HG03342 (cell line): ENCODE measurements at regions not wholly inside any gene's neighbourhood (a gene's known extent, or its start where the extent isn't known, plus 50 kb on each side); places are given as distances from the start of the nearest gene placed in this dataset.
A peak's percentile ranks its signal among the peaks of the same experiment; 100 is the strongest.
"Not testable (repeated sequence)": the region's sequence is repeated elsewhere in the genome, so short reads cannot be mapped to it uniquely, and the experiment has no call there.

Experiments used
- ATAC-seq: cut with Tn5 transposase; IDR thresholded peaks from one replicate; pipeline ENCODE4 v1.9.1; 2021; ENCODE audit warnings: mild to moderate bottlenecking, moderate library complexity; ENCODE audit not compliant: unreplicated experiment

DNA sequence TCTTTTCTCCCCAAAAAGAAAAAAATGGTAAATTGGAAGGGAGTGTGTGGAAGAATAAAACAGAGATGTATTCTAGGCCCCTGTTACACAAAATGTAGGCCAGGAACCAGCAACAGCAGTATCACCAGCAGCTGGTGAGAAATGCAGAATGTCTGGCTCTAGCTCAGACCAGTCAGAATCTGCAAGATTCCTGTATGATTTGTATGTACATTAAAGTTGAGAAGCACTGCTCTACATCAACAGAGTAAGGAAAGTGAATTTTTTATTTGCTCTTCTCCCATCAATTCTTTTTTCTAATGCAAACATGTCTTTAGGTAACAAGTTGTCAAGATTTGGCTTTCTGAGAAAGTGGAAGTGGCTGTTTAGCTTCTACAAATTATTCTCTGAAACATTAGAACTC lies 235.4 kb upstream of the FANCL start:
- no peak for ATAC-seq

DNA sequence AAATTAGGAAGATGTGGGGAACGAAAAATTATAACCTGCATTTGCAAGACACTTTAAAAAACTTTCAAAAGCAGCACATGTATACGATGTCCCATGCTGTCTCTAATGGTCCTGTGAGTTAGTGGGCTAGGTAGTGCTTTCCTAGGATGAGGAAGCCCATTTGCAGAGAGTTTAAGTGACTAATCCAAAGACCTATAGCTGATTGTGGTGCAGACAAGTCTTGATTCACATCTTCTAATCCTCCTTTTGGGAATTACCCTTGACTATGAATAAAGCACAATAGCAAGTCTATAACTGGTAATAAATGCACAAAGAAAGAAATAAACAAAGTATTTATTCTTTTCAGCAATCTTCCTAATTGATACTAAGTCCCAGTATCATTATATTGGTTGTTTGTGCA lies 234.6 kb upstream of the FANCL start:
- no peak for ATAC-seq

DNA sequence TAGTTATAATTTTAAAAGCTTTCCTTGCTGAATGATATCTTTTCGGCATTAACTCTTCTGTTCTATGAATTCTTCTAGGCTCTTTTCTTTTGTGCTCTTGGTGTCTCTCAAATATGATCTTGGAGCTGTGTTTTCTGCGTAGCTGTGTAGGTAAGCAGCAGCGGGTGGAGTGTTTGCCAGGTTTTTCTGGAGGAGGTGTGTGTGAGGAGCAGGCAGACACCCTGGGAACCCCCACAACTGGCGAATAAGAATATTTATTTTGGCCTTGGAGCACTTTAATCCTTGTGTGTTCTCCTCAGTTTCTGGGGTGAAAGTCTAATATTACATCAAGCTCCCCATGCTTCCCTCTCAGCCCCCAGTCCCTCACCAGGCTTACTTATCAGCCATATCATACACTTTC lies 232.0 kb upstream of the FANCL start:
- ATAC-seq = no peak

DNA sequence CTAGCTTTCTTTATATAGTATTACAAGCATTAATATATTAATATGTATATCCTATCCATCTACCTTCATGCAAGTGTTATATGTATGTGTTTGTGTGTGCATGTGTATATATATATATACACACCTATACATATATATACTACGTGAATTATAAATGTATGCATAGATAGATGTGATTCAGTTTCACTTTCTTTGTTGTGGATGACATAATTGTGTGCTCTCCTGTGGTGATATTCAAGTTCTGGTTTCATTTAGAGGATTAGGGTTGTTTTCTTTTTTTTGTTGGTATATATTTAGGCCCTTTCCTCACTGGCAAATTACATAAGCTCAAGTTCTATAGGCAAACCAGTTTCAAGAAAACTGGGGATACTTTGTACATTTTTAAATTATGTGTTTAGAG lies 225.7 kb upstream of the FANCL start:
- peak; percentile 76 for ATAC-seq

DNA sequence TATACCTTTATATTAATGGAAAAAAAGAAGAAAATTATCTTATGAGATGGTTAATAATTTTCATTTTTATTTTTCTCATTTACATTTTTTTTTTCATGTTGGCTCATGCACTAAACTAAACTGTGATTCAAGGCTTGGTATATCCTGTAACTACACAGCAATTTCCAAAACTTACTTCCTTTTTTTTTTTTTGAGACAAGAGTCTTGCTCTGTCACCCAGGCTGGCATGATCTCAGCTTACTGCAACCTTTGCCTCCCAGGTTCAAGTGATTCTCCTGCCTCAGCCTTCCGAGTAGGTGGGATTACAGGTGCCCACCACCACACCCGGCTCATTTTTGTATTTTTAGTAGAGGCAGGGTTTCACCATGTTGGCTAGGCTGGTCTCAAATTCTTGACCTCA lies 224.9 kb upstream of the FANCL start:
- not testable (repeated sequence) for ATAC-seq

DNA sequence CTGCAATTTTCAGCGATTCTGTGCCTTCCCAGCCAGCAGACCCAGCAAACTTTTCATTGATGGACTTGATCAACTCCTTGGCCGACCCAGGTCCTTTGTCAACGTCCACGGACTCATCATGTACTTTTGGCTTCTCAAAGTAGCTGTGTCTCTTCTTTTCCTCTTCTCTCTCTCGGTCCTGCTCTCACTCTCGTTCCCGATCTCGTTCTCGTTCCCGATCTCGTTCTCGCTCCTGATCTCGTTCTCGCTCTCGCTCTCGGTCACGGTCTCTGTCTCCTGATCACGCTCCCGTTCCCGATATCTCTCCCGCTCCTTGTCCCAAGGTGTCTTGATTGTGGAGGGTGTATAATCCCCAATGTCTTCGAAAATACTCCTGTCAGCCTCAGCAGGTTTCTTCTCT lies 219.5 kb upstream of the FANCL start:
- ATAC-seq = no peak

DNA sequence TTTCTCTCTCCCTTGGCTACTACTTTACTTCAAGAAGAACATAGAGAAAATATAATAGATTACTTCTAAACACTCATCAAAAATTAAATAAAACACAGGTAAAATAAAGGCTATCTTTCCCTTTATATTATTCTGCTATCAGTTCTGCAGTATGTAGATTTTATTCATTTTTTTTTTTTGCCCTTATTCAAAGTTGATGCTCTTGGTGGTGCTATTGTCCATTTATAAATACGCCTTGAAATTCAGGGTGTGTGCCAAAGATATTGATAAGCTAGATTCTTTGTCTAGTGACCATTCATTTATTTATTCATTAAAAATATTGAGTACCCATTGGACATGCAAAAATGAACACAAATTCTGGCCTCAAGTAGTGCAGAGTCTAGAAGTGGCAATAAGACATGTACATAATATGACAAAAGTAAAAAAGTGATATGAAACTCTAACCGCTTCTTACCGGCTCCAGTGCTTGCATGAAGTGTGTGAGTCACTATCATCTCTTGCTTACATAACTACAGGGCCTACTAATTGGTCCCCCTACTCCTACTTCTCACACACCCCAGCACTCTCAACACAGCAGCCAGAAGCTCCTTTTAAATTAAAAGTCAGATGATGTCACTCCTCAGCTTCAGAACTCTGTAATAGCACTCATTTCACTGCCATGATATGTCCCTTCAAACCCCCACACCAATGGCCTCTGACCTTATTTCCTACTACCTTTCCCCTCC lies 208.3 kb upstream of the FANCL start:
- peak; percentile 96 for ATAC-seq

DNA sequence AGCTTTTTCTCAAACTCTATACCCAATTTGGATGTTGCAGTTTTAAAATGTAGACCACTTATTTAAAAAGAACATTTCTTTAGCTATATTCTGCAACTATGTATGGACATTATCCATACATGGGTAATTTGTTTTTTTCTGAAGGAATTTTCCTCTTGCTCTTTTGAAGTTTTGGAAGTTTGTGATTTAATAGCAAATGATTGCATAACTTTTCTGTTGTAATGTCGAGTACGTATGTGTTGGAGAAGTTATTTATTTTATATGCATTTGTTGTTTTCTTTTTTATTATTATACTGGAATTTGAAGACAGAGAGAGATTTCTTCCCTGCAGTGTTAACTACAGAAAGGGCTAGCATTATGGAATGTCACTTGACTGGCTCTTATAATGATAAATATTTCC lies 207.7 kb upstream of the FANCL start:
- no peak for ATAC-seq

DNA sequence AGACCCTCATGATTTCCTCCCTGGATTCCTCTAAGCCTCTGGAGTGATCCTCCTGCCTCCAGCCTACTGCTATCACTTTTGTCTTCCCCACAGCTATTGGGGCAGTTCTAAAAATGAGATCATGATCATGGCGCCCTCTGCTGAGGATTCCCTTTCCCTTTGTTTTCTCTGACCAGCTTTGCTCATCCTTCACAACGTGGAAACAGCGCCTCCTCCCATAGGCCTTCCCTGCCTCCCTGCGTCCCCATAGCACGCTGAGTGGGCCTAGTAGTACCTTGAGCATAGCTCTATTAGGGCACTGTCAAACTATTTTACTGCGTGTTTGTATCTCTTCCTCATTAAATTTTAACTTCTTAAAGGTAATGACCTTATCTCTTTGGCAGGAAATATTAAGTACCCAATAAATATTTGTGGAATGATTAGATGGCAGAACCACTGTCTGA lies 207.0 kb upstream of the FANCL start:
- peak; percentile 45 for ATAC-seq

DNA sequence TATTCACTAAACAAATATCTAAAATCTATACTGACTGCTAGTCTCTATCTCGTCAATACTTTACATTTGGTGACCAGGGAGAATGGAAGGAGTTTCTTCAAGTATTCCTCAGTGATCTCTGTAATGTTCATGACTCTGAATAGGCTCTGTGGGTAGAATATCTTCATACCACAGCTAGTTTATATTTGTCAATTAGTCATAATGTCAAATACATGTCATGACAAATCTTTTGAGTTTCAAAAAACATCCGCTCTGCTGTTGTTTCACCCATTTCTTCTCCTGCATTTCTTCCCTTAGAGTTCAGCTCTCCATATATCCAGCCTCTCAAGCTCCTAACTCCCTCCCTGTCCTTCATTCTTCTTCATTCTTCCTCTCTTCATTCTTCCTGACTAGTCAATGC lies 206.5 kb upstream of the FANCL start:
- ATAC-seq = no peak

DNA sequence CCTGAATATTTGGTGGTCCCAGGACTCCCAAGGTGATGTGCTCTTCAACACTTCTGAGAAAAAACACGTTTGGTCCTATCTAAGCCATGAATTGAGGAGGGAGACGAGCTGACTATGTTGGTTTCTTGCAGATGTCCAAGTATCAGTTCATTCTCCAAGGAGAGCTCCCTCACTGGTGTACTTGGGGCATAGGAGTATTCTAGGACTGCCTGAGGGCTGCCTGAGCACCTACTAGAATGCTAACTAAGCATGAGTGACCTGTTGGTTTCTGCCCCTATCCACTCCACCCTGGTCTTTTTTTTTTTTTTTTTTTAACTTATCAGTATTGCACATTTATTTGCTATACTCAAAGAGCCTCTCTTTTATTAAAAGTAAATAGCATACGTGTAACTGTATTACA lies 200.5 kb upstream of the FANCL start:
- no peak for ATAC-seq

DNA sequence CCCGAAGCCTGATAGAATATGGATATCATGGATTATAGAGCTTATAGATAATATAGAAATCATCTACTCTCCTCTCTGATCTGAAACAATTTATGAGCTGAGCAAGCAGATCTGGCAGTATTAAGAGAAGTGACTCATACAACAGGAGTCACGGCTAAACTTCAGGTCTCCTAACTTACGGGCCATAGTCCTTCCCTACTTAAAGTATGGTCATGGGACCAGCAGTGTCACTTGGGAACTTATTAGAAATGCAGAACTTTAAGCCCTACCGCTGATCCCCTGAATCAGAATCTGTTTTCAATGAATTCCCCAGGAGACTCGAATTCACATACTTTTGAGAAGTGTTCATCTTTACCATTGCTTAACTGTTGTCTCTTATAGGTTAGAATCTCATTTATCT lies 195.7 kb upstream of the FANCL start:
- ATAC-seq = no peak

DNA sequence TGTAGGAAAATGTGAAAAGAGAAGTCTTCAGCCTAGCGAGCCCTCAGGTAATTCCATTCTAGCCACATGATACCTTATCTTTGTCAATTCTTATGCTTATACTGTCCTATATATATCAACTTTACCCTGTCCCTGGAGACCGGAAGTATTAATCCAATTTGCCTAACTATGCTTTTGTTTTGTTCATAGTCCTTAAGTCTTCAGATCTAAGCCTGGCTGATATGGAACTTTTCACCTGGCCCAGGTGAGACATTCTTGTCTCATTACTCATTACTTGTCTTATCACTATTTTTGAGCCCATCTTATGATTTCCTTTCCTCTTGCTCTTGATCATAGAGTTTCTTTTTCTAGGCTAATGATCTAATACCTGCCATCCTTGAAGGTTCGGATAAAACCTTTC lies 194.1 kb upstream of the FANCL start:
- ATAC-seq = no peak

DNA sequence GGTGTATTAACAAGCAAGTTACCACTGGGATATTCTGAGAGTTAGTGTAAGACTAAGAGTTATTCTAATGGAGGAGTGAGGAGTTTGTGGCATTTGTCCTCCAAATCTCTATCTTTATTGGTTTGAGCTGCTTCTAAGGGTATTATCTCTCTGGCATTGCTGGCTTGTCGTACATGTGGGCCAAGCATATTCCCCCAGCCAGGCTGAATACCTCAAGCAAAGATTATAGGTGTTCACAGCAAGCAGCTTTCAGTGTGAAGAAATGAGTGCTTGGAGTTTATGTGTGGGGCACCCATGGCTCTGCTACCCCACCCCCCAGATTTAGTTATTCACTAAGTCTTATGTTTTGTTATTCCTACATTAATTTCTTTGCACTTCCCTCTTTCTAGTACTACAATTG lies 193.6 kb upstream of the FANCL start:
- ATAC-seq = no peak

DNA sequence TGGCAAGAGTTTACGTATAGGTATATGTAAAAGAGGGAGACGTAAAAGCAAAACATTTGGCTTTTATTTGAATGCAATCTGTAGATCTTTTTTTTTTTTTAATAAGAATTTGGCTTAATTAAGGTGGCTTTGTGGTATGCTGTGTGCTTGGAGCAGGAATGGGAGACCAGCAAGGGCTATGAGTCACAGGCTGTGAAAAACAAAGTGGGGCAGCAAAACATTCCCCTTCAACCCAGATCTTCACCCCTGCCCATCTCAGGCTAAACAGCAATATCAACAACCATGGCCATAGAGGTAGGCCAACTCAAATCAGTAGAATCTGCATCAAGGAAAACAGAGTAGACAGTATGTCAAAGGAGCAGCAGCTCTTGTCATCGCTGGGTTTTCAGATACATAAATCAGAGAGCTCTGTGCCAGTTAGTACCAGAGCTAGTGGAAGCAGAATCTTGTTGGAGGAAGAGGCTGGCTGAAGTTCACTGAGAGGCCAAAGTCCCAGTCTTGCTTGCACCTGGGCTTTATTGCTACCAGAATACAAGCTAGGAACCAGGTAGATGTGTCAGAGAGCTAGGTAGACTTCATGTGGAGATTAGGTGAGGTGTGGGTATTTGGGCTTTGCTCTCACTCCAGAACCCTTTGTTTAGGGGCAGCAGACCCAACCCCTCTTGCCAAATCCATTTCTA lies 191.5 kb upstream of the FANCL start:
- ATAC-seq = no peak

DNA sequence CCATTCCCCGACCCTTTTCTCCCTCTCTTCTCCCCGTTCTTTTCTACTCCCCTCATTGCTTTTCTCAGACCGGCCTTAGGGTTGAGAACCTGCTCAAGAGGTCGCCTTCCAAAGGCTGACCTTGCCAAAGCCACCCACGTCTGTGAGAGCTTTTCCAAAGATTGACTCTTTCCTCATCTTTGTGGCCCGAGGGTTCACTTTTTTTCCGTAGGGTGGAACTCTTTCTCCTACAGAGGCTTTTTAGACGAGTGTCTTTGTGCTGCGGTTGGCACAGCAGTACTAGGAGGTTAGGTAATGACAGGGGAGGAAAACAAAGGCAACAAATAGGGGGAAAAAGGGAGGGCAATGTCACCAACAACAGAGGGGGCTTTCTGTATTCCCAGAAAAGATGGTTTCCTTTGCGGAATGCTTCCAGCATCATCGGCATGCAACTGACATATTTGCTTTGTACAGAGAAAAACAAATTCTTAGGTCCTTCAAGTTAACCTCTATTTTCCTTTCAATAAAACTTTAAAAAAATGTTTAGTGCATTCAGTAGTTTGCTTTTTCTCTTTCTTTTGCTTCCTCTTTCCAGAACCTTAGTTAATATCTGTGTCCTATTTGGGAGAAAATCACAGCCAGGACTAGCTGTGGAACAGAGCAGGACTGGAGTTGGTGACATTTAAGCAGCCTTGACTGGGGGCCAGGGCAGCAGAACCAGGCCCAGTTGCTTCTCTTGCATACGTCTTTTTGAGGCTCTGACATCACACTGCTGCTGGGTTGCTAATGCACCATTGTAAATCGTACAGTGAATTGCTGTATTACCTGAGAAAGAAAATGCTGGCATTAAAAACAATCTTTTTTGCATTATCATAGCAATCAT lies 188.1 kb upstream of the FANCL start:
- no peak for ATAC-seq

DNA sequence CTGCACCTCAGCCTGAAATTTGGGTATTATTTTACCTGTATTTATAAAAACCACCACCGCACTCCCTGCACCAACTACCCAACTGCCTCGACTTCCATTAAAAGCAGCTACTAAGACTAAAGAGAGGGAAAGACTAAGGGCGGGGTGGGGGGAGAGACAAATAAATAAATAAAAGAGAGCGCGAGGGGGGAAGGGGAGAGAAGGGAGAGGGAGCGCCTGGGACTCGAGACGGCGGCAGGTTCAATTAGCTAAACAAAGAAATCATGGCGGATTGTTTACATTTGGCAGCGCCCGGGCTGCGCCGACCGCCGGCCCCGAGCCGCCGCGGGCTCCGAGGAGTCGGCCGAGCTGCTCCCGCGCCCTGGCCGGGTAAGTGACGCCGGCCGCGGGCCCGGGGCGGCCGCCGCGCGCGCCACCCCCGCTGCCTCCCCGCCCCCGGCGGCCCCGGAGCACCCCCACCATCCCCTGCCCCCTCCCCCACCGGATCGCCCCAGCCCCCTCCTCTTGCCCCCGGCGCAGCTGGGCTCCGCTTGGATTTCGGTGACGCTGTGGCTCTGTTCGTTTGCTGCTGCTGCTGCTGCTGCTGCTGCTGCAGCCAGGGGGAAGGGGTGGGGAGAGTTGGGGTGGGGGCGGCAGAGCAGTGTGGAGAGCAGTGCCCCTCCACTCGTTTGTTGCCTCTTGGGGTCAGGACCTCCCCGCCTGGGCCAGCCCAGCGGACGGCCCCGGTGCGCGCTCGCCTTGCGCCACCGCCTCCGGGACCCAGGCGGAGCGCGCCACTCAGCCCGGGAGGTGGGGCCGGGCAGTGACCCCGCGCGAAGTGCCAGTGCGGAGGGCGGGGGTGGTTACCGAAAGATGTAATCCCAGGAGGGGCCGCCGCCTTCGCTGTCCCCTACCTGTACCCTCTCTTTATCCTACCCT lies 187.2 kb upstream of the FANCL start:
- no peak for ATAC-seq

DNA sequence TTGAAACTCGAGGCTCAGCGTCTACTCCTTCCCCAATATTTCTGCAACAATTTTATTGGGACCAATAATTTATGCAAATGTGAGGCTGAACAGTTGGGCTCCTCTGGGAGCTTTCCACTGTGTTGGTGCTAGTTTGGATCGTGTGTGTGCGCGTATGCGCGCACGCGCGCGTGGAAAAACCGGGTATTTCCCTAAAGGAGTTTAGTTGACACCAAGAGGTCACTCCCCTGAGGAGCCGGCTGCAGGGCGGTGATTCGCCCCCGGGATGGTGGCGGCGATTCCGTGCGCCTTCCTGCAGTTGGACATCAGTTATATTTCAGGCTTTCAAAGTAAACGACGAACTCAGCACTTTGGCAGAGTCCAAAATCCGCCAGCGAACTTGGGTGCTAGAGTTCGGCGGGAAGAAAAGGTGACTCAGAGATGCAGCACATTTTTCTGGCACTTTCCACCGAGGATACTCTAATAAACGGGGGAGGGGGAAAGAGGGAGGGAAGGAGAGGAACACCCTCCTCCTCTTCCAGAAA lies 186.5 kb upstream of the FANCL start:
- ATAC-seq = no peak

DNA sequence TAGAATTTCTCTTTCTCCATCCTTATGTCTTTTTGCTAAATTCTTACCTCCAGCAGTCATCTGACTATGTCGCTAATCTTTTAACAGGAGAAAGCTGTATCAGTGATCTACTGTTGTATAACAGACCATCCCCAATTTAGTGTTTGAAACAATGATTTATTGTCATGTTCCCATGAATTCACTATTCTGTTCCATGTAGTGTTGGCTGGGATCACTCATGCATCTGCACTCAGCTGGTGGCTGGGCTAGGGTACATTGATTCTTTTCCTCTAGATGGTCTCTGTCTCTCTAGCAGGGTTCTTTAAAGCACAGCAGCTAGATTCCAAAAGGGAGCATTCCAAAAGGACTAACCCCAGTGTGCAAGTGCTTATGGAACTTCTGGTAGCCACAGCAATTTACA lies 184.2 kb upstream of the FANCL start:
- no peak for ATAC-seq

DNA sequence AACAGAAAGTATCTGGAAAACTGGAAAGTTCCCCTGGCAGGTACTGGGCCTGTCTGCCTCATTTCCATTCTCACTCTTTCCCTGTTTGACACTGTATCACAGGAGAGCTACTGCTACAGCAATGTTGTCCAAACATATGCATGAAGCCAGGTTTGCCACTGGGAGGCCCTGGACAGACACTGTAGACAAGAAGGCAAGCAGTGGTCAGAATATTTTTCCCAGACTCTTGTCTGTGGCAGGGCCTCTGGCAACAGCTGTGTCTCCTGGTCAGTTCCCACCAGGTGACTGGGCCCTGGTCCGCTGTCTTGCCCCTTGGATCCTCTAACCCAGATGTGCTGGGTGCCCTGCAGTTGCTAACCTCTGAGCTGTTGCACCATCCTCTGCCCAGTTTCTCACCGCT lies 178.9 kb upstream of the FANCL start:
- no peak for ATAC-seq

DNA sequence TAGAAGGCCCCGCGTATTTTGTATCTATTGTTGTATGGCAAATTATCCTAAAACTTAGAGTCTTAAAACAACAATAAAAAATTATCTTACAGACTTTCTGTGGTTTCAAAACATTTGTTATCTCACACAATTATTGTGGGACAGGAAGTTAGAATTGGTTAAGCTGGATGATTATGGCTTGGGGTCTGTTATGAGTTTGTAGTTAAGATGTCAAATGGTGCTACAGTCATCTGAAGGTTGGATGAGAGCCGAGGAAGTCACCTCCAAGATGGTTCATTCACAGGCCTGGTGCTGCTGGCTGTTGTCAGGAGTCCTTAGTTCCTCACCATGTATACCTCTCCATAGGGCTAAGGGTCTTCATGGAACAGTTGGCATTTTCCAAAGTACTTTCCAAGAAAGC lies 175.6 kb upstream of the FANCL start:
- ATAC-seq = no peak
